SK-N-MC (cell line): ENCODE measurements at regions not wholly inside any gene's neighbourhood (a gene's known extent, or its start where the extent isn't known, plus 50 kb on each side); places are given as distances from the start of the nearest gene placed in this dataset.

Experiments used
- EZH2 ChIP-seq: fragments of 200-600 bp; sonication (generic); IDR thresholded peaks from one replicate; pipeline ENCODE4 v1.6.1; 2017; ENCODE audit warnings: antibody characterized with exemption
- FOXP2 ChIP-seq: optimal IDR thresholded peaks from 2 replicates; pipeline ENCODE3; 2011; ENCODE audit warnings: mild to moderate bottlenecking, moderate library complexity; ENCODE audit not compliant: insufficient read depth; ENCODE audit errors: extremely low read length, control extremely low read depth
- POLR2AphosphoS5 ChIP-seq: IDR thresholded peaks from 2 replicates; pipeline ENCODE4 v1.6.1; 2012; ENCODE audit warnings: mild to moderate bottlenecking, low read depth, low read length, borderline replicate concordance

GRCh38 chr2:220356076-220356475 is 728.6 kb downstream of the SLC4A3 start:
- TF ChIP-seq POLR2AphosphoS5 (no peak), EZH2 (no peak), FOXP2 (no peak)
